ENCODE measurements at regions not wholly inside any gene's neighbourhood (a gene's known extent, or its start where the extent isn't known, plus 50 kb on each side); places are given as distances from the start of the nearest gene placed in this dataset.
"Not testable (repeated sequence)": the region's sequence is repeated elsewhere in the genome, so short reads cannot be mapped to it uniquely, and the experiment has no call there.

DNA sequence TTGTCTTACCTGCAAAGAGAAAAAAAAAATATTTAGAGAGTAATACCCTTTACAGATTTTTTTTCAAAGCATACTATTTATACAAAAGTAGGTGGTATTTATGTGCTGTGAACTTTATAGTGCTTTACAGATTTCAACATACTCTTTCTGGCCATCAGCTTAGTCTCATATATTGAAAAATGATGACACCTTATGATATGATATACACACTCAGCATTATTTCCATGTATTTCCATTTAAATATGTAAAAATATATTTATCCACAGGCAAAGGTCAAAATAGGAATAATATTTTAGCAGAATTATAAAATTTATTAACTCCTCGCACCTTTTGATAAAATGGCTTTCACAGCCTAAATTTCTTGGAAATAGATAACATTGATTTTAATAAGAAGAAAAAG is 815.8 kb upstream of the EPHA5 start:
- intact Hi-C loops (cut with DNase I): no loop called here
- Histone ChIP-seq H3K4me3 (no peak overlapping the region), H3K27me3 (ENCODE audit: insufficient read depth in 3 of 3, low read length in 2 of 3) (no peaks in the 10 kb centered on the region), H3K27ac (no peak overlapping the region), H3K4me1 (no peaks in the 10 kb centered on the region), H3K9me3 (no peaks in the 10 kb centered on the region), H3K36me3 (ENCODE audit: insufficient read depth in 1 of 2, low read depth in 1 of 2) (no peaks in the 10 kb centered on the region)
- no peak for DNase-seq
- TF ChIP-seq, protein P1, sequence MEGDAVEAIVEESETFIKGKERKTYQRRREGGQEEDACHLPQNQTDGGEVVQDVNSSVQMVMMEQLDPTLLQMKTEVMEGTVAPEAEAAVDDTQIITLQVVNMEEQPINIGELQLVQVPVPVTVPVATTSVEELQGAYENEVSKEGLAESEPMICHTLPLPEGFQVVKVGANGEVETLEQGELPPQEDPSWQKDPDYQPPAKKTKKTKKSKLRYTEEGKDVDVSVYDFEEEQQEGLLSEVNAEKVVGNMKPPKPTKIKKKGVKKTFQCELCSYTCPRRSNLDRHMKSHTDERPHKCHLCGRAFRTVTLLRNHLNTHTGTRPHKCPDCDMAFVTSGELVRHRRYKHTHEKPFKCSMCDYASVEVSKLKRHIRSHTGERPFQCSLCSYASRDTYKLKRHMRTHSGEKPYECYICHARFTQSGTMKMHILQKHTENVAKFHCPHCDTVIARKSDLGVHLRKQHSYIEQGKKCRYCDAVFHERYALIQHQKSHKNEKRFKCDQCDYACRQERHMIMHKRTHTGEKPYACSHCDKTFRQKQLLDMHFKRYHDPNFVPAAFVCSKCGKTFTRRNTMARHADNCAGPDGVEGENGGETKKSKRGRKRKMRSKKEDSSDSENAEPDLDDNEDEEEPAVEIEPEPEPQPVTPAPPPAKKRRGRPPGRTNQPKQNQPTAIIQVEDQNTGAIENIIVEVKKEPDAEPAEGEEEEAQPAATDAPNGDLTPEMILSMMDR (IDR thresholded peaks at IDR 0.05): no peak
- 97 to 98% (median 98%) methylated on average over 1 of the region's 1 CpG for WGBS, 3 donors
- ATAC-seq: no peak

DNA sequence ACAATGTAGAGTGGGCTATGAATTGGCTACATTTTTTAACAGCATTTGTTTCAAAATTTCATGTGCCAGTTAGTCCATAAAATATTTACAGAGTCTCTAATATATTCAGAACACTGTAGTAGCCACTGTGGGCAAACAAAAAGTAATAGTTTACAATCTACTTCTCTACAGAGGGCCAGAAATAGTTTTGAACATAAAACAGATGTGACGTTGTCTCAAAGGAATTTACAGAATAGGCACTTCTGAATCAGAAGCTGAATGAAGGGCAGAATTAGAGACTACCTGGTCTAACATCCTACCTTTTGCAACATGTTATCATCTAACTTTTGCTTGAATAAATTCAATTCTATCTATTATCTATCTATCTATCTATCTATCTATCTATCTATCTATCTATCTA is 811.9 kb upstream of the EPHA5 start:
- no peaks in the 10 kb centered on the region for H3K27me3 ChIP-seq (ENCODE audit: insufficient read depth in 3 of 3, low read length in 2 of 3)
- TF ChIP-seq, protein P1 (IDR thresholded peaks at IDR 0.05): no peak
- DNase-seq: no peak
- no peak overlapping the region for H3K4me3 ChIP-seq
- intact Hi-C loops (cut with DNase I): no loop called here
- H3K27ac ChIP-seq: no peak overlapping the region
- 58 to 84% (median 63%) methylated on average over 1 of the region's 1 CpG for WGBS, 3 donors
- ATAC-seq: no peak
- H3K9me3 ChIP-seq: peaks cover 3% of the 10 kb centered on the region
- no peaks in the 10 kb centered on the region for H3K4me1 ChIP-seq
- no peaks in the 10 kb centered on the region for H3K36me3 ChIP-seq (ENCODE audit: insufficient read depth in 1 of 2, low read depth in 1 of 2)

DNA sequence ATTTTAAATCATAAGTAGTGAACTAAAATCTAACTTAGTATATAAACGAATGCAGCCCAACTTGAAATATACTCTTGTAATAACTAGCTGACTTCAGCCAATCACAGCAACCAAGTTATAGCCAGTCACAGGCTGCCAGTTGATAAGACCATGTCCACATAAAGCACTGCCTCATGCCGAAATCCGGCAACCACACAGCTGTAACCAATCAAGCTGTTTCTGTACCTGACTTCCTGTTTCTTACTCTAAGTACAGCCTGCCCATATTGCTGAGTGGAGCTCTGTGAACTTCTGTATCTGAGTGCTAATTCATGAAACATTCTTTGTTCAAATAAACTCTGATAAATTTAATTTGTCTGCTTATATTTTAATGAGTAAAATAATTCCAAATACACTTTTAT is 805.3 kb upstream of the EPHA5 start:
- H3K4me3 ChIP-seq: no peak overlapping the region
- TF ChIP-seq, protein P1 (IDR thresholded peaks at IDR 0.05): no peak
- no peaks in the 10 kb centered on the region for H3K27me3 ChIP-seq (ENCODE audit: insufficient read depth in 3 of 3, low read length in 2 of 3)
- H3K27ac ChIP-seq: no peak overlapping the region
- no peaks in the 10 kb centered on the region for H3K36me3 ChIP-seq (ENCODE audit: insufficient read depth in 1 of 2, low read depth in 1 of 2)
- H3K4me1 ChIP-seq: no peaks in the 10 kb centered on the region
- H3K9me3 ChIP-seq: peaks cover 4% of the 10 kb centered on the region
- 50 to 64% (median 57%) methylated on average over 3 of the region's 3 CpGs for WGBS, 3 donors
- intact Hi-C loops (cut with DNase I): no loop called here
- ATAC-seq (no peak), DNase-seq (no peak)

DNA sequence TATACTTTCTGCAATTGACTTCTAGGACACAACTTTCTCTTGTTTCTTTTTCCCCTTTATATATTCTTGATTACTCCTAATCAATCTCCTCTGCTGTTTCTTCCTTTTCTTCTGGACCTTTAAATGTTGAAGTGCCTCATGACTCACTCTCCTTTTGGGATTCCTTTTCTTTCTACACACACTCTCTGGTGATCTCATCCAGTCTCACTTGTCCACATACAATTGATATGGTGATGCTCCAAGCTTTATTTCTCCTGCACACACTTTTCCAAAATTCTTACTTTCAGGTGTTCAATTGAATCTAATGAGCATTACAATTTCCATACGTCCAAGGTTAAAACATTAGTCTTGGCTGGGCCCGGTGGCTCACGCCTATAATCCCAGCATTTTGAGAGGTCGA is 794.8 kb upstream of the EPHA5 start:
- ATAC-seq (no peak), DNase-seq (no peak)
- Histone ChIP-seq H3K27me3 (ENCODE audit: insufficient read depth in 3 of 3, low read length in 2 of 3) (no peaks in the 10 kb centered on the region), H3K27ac (no peak overlapping the region), H3K4me1 (no peaks in the 10 kb centered on the region), H3K36me3 (ENCODE audit: insufficient read depth in 1 of 2, low read depth in 1 of 2) (no peaks in the 10 kb centered on the region), H3K4me3 (no peak overlapping the region), H3K9me3 (no peaks in the 10 kb centered on the region)
- TF ChIP-seq, protein P1 (IDR thresholded peaks at IDR 0.05): no peak
- intact Hi-C loops (cut with DNase I): no loop called here
- 78 to 87% (median 85%) methylated on average over 4 of the region's 4 CpGs for WGBS, 3 donors

DNA sequence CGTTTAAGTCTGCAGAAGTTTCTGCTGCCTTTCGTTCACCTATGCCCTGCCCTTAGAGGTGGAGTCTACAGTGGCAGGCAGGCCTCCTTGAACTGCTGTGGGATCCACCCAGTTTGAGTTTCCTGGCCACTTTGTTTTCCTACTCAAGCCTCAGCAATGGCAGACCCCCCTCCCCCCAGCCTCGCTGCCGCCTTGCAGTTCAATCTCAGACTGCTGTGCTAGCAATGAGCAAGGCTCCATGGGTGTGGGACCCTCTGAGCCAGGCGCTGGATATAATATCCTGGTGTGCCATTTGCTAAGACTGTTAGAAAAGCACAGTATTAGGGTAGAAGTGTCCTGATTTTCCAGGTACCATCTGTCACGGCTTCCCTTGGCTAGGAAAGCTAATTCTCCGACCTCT is 792.6 kb upstream of the EPHA5 start:
- H3K36me3 ChIP-seq (ENCODE audit: insufficient read depth in 1 of 2, low read depth in 1 of 2); intact Hi-C loops (cut with DNase I); H3K4me1 ChIP-seq; H3K27ac ChIP-seq; H3K4me3 ChIP-seq; H3K27me3 ChIP-seq (ENCODE audit: insufficient read depth in 3 of 3, low read length in 2 of 3); DNase-seq; H3K9me3 ChIP-seq; ATAC-seq: not testable (repeated sequence)
- WGBS, 3 donors: 71 to 79% (median 77%) methylated on average over 7 of the region's 7 CpGs
